ENCODE measurements at regions not wholly inside any gene's neighbourhood (a gene's known extent, or its start where the extent isn't known, plus 50 kb on each side); places are given as distances from the start of the nearest gene placed in this dataset.

DNA sequence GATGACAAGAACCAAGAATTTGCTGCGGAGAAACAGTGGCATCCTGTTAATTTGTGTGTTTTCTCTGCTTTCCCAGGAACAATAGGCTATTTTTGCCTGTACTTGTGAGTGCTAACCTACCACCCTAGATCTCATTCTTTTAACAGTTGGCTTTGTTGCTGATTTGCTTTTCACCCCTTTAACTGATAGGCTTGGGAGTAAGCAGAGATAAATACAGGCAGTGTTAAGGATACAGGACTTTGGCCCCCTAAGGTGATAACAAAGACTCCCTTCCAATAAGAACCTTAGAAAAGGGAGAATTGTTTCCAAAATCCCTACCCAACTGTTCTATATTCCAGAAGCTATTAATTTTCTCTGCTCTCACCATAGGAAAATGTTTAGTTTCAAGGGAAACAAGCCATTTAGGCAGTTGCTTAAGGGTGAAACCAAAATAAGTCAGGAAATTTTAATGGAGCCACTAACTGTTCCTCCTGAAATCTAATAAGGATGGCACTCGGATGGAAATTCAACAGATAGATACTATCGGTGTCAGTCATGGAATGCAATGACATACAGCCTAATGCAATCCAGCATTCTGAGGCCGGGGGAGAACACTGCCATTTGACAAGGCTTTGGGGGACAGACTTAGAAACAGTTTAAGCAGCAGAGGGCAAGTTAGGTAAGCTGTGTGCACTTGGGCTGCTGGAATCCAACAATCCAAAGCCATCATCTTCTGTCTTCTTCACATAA lies 238.8 kb downstream of the RNF152 start:
- Mint-ChIP-seq H3K27me3 (no peaks in the 10 kb centered on the region), H3K27ac (peak overlapping the region; percentile 76), H3K4me3 (ENCODE audit: low read depth) (peak overlapping the region; percentile 7), H3K9me3 (ENCODE audit: low read depth) (peaks cover 8% of the 10 kb centered on the region), H3K4me1 (ENCODE audit: low read depth) (peaks cover 40% of the 10 kb centered on the region), H3K36me3 (ENCODE audit: insufficient read depth) (peaks cover 2% of the 10 kb centered on the region)
- no peak for DNase-seq (ENCODE audit: low spot score, unreplicated experiment)
- TF ChIP-seq CTCF (IDR thresholded peaks at IDR 0.05; ENCODE audit: unreplicated experiment) = no peak

DNA sequence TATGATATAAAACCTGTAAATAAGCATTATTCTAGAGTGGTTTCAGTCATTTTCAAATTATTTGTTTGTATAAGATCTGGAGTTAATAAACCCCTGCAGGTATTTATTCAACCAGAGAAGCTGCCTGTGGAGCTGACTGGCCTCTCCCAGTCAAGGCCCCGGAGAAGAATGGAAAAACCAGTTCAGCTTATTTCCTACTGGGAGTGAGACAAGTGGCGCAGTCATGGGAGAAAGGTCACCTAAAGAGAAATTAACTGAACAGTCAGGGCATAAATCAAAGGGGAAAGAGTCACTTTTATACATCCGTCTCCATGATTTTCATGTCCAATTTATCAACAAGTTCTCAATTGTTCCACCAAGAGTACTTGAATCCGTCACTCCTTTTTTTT lies 240.9 kb downstream of the RNF152 start:
- Mint-ChIP-seq H3K4me3 (ENCODE audit: low read depth) (no peak overlapping the region), H3K27me3 (no peaks in the 10 kb centered on the region), H3K9me3 (ENCODE audit: low read depth) (peaks cover 2% of the 10 kb centered on the region), H3K4me1 (ENCODE audit: low read depth) (peaks cover 39% of the 10 kb centered on the region), H3K36me3 (ENCODE audit: insufficient read depth) (no peaks in the 10 kb centered on the region), H3K27ac (no peak overlapping the region)
- no peak for TF ChIP-seq CTCF (IDR thresholded peaks at IDR 0.05; ENCODE audit: unreplicated experiment)
- DNase-seq (ENCODE audit: low spot score, unreplicated experiment) = no peak

DNA sequence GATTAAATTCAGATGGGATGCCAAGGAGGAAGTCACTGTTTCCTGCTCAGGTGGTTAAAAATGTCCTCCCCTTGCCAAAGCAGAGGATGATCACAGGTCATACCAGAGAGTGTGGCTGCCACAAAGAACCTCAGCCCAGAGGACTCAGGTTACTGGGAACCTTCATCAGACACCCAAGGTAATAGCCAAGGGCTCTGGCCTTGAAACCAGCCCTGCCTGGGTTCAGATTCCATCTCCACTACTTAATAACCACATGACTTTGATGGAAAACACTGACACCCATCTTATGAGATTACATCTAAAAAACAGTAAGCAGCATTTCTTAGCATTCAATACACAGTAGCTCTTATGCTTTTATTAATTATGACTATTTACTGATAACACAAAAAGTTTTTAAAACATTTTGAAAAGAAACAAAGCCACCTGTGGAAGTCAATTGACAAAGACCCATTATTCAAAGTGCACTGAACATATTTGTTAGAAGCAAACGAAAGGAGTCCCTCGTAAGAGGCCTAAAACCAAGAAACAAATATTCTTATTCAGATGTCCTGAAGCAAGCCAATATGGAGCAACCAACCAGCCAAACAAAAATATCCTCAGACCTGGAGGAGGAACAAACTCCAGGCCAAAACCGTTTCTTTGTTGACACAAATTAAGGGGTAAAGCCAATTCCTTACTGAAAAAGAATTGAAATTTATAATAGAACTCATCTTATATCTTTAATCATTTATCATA lies 241.5 kb downstream of the RNF152 start:
- no peak for TF ChIP-seq CTCF (IDR thresholded peaks at IDR 0.05; ENCODE audit: unreplicated experiment)
- no peak for DNase-seq (ENCODE audit: low spot score, unreplicated experiment)
- peak overlapping the region; percentile 24 for H3K27ac Mint-ChIP-seq
- H3K4me1 Mint-ChIP-seq (ENCODE audit: low read depth) = peaks cover 39% of the 10 kb centered on the region
- H3K27me3 Mint-ChIP-seq = no peaks in the 10 kb centered on the region
- H3K36me3 Mint-ChIP-seq (ENCODE audit: insufficient read depth) = no peaks in the 10 kb centered on the region
- H3K4me3 Mint-ChIP-seq (ENCODE audit: low read depth) = no peak overlapping the region
- H3K9me3 Mint-ChIP-seq (ENCODE audit: low read depth) = peaks cover 2% of the 10 kb centered on the region

DNA sequence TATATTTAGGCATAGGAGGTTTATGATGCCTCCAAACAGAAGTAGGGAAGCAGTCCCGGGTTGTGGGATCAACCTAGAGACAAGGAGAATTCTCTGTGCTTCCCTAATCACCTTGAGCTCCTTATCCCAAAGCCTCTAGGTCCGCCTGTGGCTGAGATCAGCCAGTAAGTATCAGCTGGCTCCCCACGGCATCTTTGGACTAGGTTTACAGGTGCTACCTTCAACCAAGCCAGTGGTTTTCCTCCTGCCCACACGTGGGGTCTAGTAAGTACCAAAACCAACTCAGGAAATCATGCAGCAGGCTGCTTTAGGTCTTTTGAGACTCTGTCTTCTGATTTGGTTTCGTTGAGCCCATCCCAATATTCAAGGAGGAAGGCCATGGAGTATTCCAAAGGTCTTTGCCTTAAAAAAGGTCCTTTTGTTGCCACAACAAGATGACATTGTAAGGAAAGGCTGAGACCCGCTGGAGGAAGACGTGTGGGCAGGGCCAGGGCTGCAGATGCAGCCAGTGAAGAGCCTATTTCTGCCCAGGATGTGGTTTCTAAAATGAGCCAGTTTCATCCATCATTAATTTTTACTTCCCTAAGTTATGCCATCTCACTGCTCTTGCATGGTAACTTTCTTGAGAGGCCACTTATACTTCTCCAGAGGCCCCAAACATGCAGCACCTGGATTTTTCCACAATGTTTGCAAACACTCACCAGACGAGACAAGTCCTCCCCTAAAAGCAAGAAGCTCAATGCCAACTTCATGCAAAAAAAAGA lies 248.7 kb downstream of the RNF152 start:
- H3K9me3 Mint-ChIP-seq (ENCODE audit: low read depth) = no peaks in the 10 kb centered on the region
- DNase-seq (ENCODE audit: low spot score, unreplicated experiment) = no peak
- no peak for TF ChIP-seq CTCF (IDR thresholded peaks at IDR 0.05; ENCODE audit: unreplicated experiment)
- no peak overlapping the region for H3K4me3 Mint-ChIP-seq (ENCODE audit: low read depth)
- no peaks in the 10 kb centered on the region for H3K36me3 Mint-ChIP-seq (ENCODE audit: insufficient read depth)
- H3K27ac Mint-ChIP-seq = no peak overlapping the region
- no peaks in the 10 kb centered on the region for H3K27me3 Mint-ChIP-seq
- H3K4me1 Mint-ChIP-seq (ENCODE audit: low read depth) = no peaks in the 10 kb centered on the region

DNA sequence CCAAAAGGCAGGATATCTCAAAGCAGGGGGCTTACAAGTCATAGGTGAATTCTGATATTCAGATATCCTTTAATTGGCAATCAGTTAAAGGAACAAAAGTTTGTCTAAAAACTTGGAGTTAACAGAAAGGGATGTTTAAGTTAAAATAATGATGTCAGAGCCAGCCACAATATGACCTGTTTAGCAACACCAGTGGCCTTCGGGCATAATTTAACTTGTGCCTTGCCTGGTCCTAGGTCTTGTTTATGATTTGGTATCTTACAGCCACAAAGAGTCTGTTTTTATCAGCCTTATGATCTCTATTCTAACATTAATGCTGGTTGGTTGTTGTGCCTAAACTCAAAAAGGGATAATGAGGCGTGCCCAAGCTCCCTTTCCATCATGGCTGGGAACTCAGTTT lies 252.9 kb downstream of the RNF152 start:
- no peaks in the 10 kb centered on the region for H3K9me3 Mint-ChIP-seq (ENCODE audit: low read depth)
- H3K36me3 Mint-ChIP-seq (ENCODE audit: insufficient read depth) = no peaks in the 10 kb centered on the region
- DNase-seq (ENCODE audit: low spot score, unreplicated experiment) = no peak
- no peaks in the 10 kb centered on the region for H3K27me3 Mint-ChIP-seq
- no peak overlapping the region for H3K27ac Mint-ChIP-seq
- peaks cover 12% of the 10 kb centered on the region for H3K4me1 Mint-ChIP-seq (ENCODE audit: low read depth)
- no peak for TF ChIP-seq CTCF (IDR thresholded peaks at IDR 0.05; ENCODE audit: unreplicated experiment)
- H3K4me3 Mint-ChIP-seq (ENCODE audit: low read depth) = no peak overlapping the region

Measured in progenitor cell of endocrine pancreas (in vitro differentiated cells).